Ectodermal cell (in vitro differentiated cells): ENCODE measurements at regions not wholly inside any gene's neighbourhood (a gene's known extent, or its start where the extent isn't known, plus 50 kb on each side); places are given as distances from the start of the nearest gene placed in this dataset.
"Not testable (repeated sequence)": the region's sequence is repeated elsewhere in the genome, so short reads cannot be mapped to it uniquely, and the experiment has no call there.

Source experiments
- H3K27ac ChIP-seq: 2 replicates; pipeline ENCODE4 v1.7.0; 2013; ENCODE audit warnings: mild to moderate bottlenecking, low read depth, low read length; ENCODE audit not compliant: insufficient read depth, poor library complexity, severe bottlenecking
- H3K27me3 ChIP-seq: 2 replicates; pipeline ENCODE4 v1.7.0; 2013; ENCODE audit warnings: mild to moderate bottlenecking, low read length; ENCODE audit not compliant: insufficient read depth, control insufficient read depth, poor library complexity, severe bottlenecking
- H3K36me3 ChIP-seq: one replicate; pipeline ENCODE4 v1.7.0; 2013; ENCODE audit warnings: low read length; ENCODE audit not compliant: control insufficient read depth, insufficient read depth
- H3K4me1 ChIP-seq: one replicate; pipeline ENCODE4 v1.7.0; 2013; ENCODE audit warnings: low read length; ENCODE audit not compliant: control insufficient read depth, insufficient read depth
- H3K4me3 ChIP-seq: 2 replicates; pipeline ENCODE4 v1.7.0; 2013; ENCODE audit warnings: low read depth, low read length, control low read depth; ENCODE audit not compliant: insufficient read depth
- H3K9me3 ChIP-seq: 2 replicates; pipeline ENCODE4 v1.7.0; 2013; ENCODE audit warnings: mild to moderate bottlenecking, low read length, moderate library complexity; ENCODE audit not compliant: control insufficient read depth
- WGBS, 2 experiments: methylation state at CpG; one replicate each; pipeline ENCODE4 v1.1.7; 2013; ENCODE audit warnings: missing lambda C conversion rate in 2 of 2; 5-methylcytosine and 5-hydroxymethylcytosine counted together

- Histone ChIP-seq H3K27ac (no peak overlapping the region), H3K4me1 (no peaks in the 10 kb centered on the region), H3K9me3 (no peaks in the 10 kb centered on the region), H3K27me3 (no peaks in the 10 kb centered on the region), H3K4me3 (no peak overlapping the region), H3K36me3 (no peaks in the 10 kb centered on the region)
These were observed 538.8 kb downstream of the TMEM38B start for GRCh38 chr9:106233116-106233515.

- 94 to 96% methylated on average over 10 of the region's 10 CpGs for WGBS, 2 experiments
- not testable (repeated sequence) for H3K27me3 ChIP-seq, H3K4me1 ChIP-seq, H3K9me3 ChIP-seq, H3K36me3 ChIP-seq, H3K4me3 ChIP-seq, H3K27ac ChIP-seq
These were observed 566.6 kb downstream of the TMEM38B start for GRCh38 chr9:106260908-106261307.

- Histone ChIP-seq H3K4me1 (no peaks in the 10 kb centered on the region), H3K36me3 (no peaks in the 10 kb centered on the region), H3K27ac (no peak overlapping the region), H3K9me3 (no peaks in the 10 kb centered on the region), H3K27me3 (no peaks in the 10 kb centered on the region), H3K4me3 (no peak overlapping the region)
- 88 to 90% methylated on average over 6 of the region's 6 CpGs for WGBS, 2 experiments
These were observed 583.6 kb downstream of the TMEM38B start for GRCh38 chr9:106277966-106278365.

- H3K9me3 ChIP-seq: no peaks in the 10 kb centered on the region
- no peak overlapping the region for H3K4me3 ChIP-seq
- H3K4me1 ChIP-seq: peaks cover 10% of the 10 kb centered on the region
- no peaks in the 10 kb centered on the region for H3K27me3 ChIP-seq
- no peaks in the 10 kb centered on the region for H3K36me3 ChIP-seq
- H3K27ac ChIP-seq: no peak overlapping the region
- 92 to 96% methylated on average over 5 of the region's 5 CpGs for WGBS, 2 experiments
These were observed 579.2 kb upstream of the ZNF462 start for GRCh38 chr9:106283769-106284168.

- Histone ChIP-seq H3K9me3 (no peaks in the 10 kb centered on the region), H3K27me3 (no peaks in the 10 kb centered on the region), H3K36me3 (no peaks in the 10 kb centered on the region), H3K27ac (no peak overlapping the region), H3K4me3 (no peak overlapping the region), H3K4me1 (peaks cover 10% of the 10 kb centered on the region)
- WGBS, 2 experiments: 80 to 87% methylated on average over 4 of the region's 4 CpGs
These were observed 578.7 kb upstream of the ZNF462 start for GRCh38 chr9:106284296-106284695.

GRCh38 chr9:106286249-106286648, 576.7 kb upstream of the ZNF462 start:
- no peaks in the 10 kb centered on the region for H3K36me3 ChIP-seq
- H3K9me3 ChIP-seq: no peaks in the 10 kb centered on the region
- no peak overlapping the region for H3K27ac ChIP-seq
- no peaks in the 10 kb centered on the region for H3K27me3 ChIP-seq
- H3K4me1 ChIP-seq: peaks cover 10% of the 10 kb centered on the region
- no peak overlapping the region for H3K4me3 ChIP-seq

GRCh38 chr9:106287091-106287631, 575.8 kb upstream of the ZNF462 start:
- Histone ChIP-seq H3K36me3 (no peaks in the 10 kb centered on the region), H3K4me1 (peaks cover 10% of the 10 kb centered on the region), H3K27ac (no peak overlapping the region), H3K4me3 (no peak overlapping the region), H3K27me3 (no peaks in the 10 kb centered on the region), H3K9me3 (no peaks in the 10 kb centered on the region)
- WGBS, 2 experiments: 72 to 73% methylated on average over 10 of the region's 10 CpGs

GRCh38 chr9:106287731-106288130, 575.2 kb upstream of the ZNF462 start:
- Histone ChIP-seq H3K27me3 (no peaks in the 10 kb centered on the region), H3K4me3 (no peak overlapping the region), H3K36me3 (no peaks in the 10 kb centered on the region), H3K9me3 (no peaks in the 10 kb centered on the region), H3K27ac (no peak overlapping the region), H3K4me1 (peaks cover 10% of the 10 kb centered on the region)
- 96% methylated on average over 5 to 9 of the region's 9 CpGs for WGBS, 2 experiments

GRCh38 chr9:106288689-106289088, 574.3 kb upstream of the ZNF462 start:
- 93 to 94% methylated on average over 8 of the region's 8 CpGs for WGBS, 2 experiments

GRCh38 chr9:106291786-106292185, 571.2 kb upstream of the ZNF462 start:
- Histone ChIP-seq H3K27ac (no peak overlapping the region), H3K27me3 (no peaks in the 10 kb centered on the region), H3K9me3 (no peaks in the 10 kb centered on the region), H3K4me1 (peaks cover 4% of the 10 kb centered on the region), H3K4me3 (no peak overlapping the region), H3K36me3 (no peaks in the 10 kb centered on the region)
- 75 to 100% methylated on average over 1 of the region's 2 CpGs for WGBS, 2 experiments

More at GRCh38 chr9:106288689-106289088, 574.3 kb upstream of the ZNF462 start:
- Histone ChIP-seq H3K9me3 (no peaks in the 10 kb centered on the region), H3K27ac (no peak overlapping the region), H3K4me3 (no peak overlapping the region), H3K27me3 (no peaks in the 10 kb centered on the region), H3K4me1 (peaks cover 10% of the 10 kb centered on the region), H3K36me3 (no peaks in the 10 kb centered on the region)

GRCh38 chr9:106296426-106296825, 566.5 kb upstream of the ZNF462 start:
- no peaks in the 10 kb centered on the region for H3K9me3 ChIP-seq
- no peak overlapping the region for H3K4me3 ChIP-seq
- H3K27ac ChIP-seq: no peak overlapping the region
- 74 to 91% methylated on average over 2 of the region's 2 CpGs for WGBS, 2 experiments
- no peaks in the 10 kb centered on the region for H3K4me1 ChIP-seq
- no peaks in the 10 kb centered on the region for H3K36me3 ChIP-seq
- H3K27me3 ChIP-seq: no peaks in the 10 kb centered on the region
